ENCODE measurements at regions not wholly inside any gene's neighbourhood (a gene's known extent, or its start where the extent isn't known, plus 50 kb on each side); places are given as distances from the start of the nearest gene placed in this dataset.

DNA sequence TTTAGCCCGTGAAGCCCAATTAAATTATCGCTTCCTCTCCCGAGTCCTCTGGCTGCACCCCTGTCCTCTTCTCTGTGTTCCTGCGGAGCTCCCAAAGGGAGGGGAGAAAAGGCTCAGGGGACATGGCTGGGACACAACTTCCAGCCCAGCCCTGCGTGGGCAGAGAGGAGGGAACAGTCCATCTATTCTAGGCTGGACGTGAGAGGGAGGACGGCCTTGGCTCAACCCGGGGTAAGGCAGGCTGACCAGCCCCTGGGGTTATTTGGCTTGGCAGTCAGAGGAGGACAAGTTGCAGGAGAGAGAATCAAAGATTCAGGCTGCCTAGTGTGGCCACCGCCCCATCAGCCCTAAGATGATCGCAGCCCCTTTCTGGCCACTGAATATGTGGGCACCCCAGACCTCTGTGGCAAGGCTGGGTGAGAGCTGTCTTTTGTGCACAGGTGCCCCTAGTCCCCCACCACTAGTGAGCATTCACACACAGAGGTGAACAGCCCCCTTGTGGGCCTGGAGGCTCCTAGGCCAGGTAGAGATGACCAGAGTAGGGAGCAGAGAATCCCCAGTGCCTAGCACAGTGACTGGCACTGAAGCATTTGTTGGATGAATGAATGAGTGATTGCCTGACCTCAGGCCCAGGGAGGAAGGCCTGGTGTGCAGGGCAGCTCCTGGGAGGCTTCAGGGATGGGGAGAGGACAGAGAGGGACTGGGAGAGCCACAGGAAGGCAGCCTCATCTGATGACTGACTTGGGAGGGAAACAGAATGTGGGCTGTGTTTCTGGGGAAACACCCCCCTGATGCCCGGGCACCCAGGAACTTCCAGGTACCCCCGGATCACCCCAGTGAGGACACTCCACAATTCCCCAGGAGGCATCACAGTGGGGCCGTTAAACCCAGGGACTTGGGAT, 133.9 kb downstream of the C9orf50 start:
- TF ChIP-seq CTCF (IDR thresholded peaks at IDR 0.05; ENCODE audit: low read length, missing control alignments): no peak
- DNase-seq (ENCODE audit: low read depth): peak; percentile 58
- H3K4me3 ChIP-seq (replicated peaks; ENCODE audit: low read depth, low read length): no peak overlapping the region

DNA sequence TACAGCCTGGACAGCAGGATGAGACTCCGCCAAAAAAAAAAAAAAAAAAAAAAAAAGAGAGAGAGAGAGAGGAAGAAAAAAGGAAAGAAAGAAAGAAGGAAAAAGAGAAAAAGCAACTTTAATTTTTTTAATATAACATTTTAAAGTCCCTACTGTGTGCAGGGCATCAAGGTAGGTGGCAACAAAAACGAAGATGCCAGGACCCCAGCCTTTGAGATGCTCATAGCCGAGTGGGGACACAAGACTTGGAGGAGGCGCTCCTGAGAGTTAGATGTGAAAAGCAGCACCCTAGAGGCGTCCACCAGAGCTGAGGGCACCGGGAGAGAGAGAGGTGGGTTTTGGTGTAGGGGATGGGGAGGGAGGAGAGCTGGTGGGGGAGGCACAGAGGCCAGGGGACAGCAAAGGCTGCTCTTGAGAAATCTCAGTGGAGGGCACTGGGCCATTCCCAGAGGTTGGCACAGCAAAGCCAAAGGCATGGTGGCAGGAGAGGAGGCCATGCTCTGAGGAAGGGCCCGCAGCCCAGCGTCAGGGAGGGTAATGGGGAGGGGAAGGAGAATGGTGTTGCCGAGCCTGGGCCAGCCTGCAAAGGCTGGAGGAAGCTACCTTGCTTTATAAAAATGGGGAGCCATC, 135.6 kb downstream of the C9orf50 start:
- DNase-seq (ENCODE audit: low read depth): no peak
- no peak for TF ChIP-seq CTCF (IDR thresholded peaks at IDR 0.05; ENCODE audit: low read length, missing control alignments)
- no peak overlapping the region for H3K4me3 ChIP-seq (replicated peaks; ENCODE audit: low read depth, low read length)

DNA sequence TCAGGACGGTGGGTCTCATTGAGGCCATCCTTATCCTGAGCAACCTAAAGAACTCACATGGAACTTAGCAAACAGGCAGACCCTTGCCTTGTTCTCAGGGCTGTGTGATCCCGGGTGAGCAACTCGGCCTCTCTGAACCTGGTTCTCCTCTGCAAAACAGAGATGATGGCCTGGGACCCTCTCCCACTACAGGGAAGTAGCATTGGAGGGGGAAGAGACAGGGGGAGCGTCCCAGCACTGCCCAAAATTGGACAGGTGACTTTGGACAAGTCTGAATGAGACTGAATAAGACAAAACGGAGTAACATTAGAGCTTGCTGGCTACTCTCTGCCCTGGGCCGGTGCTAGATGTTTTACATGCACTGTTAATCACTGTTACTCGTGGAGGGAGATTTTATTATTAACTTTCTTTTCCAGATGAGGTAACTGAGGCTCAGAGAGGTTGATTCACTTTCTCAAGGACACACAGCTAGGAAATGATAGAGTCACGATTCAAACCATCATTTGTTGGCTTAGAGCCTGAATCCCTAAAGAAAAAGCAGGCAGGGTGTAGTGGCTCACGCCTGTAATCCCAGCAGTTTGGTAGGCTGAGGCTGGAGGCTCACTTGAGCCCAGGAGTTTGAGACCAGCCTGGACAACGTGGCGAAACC, 136.4 kb downstream of the C9orf50 start:
- no peak for TF ChIP-seq CTCF (IDR thresholded peaks at IDR 0.05; ENCODE audit: low read length, missing control alignments)
- H3K4me3 ChIP-seq (replicated peaks; ENCODE audit: low read depth, low read length): no peak overlapping the region
- DNase-seq (ENCODE audit: low read depth): no peak

DNA sequence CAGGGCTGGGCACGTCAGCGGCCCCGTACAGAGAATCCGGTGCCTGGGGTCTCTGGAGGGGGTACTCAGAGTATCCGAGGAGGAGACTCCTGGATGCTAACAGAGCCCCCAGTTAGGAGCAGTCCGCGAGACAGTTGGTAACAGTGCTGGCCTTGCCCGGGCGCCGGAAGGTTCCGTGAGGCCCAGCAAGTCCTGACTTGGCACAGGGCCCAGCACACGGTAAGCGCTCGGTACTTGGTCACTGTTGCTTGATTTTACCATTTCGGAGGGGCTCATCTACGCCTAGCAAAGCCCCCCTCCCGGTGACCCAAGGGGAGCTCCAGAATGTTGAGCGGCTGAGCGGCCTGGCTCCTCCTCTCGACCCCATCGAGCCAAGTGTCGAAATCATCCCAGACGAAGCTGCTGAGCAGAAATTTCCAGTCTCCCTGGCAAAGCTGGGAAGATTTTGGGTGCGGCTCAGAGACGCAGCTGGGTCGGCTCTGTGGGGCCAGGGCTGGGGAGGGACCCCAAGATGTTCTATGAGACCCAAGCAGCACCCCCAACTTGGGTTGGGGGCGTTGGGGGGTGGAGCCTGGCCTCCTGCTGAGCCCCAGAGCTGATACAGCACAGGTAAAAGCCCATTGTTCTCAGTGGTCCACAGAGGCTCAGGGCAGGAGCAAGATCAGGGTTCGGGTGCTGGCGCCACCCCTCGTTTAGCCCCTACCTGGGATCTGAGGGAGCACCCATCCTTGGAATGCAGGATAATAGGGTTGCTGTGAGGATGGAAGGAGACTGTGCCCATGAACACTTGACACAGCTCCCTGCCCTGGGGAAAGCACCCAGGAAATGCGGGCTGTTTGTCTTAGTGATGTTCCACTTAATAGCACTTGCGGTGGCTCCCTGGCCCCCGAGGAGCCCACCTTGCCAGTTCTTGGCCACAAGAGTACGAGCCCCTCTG, 137.2 kb downstream of the C9orf50 start:
- TF ChIP-seq CTCF (IDR thresholded peaks at IDR 0.05; ENCODE audit: low read length, missing control alignments): no peak
- H3K4me3 ChIP-seq (replicated peaks; ENCODE audit: low read depth, low read length): peak overlapping the region; percentile 19
- peak; percentile 96 for DNase-seq (ENCODE audit: low read depth)

DNA sequence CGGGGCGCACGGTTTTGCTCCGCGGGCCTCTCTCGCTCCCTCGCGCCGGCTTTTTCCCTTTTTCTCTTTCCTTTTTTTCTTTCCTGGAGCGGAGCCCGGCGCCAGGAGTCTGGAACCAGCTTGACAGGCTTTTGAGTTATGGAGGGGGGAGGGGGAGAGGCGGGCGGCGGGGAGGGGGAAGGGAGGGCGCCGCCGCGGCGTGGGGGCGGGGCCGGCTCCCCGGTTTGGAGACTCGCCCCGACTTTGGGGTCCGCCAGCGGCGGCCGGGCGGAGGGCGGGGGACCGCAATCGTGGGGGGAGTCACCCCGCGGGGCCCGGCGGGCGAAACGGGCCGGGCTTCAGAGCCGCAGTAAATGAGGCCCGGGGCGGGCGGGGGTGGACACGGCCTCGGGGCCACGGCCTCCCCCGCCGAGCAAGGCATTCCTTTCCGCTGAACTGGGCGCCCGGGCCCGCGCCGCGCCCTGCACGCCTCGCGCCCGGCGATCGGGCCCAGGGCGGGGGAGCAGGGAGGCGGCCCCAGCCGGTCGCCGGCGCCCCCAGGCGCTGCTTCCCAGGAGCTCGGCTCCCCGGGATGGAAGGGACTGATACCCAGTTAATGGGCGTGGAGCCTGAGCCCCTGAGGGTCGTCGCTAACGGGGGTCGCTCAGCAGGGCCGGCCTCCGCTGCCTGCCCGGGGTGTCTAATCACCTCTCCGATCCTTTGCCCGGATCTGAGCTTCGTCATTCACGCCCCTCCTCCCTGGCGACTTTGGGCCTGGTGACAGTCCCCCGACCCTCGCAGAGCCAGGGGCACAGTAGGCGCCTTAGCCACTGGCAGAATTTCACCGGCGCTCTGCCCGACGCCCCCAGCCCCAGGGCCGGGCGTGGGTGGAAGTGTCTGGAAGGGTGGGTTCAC, 138.1 kb downstream of the C9orf50 start:
- DNase-seq (ENCODE audit: low read depth): peak; percentile 89
- TF ChIP-seq CTCF (IDR thresholded peaks at IDR 0.05; ENCODE audit: low read length, missing control alignments): no peak
- peak overlapping the region; percentile 22 for H3K4me3 ChIP-seq (replicated peaks; ENCODE audit: low read depth, low read length)
